ENCODE measurements at regions not wholly inside any gene's neighbourhood (a gene's known extent, or its start where the extent isn't known, plus 50 kb on each side); places are given as distances from the start of the nearest gene placed in this dataset.

DNA sequence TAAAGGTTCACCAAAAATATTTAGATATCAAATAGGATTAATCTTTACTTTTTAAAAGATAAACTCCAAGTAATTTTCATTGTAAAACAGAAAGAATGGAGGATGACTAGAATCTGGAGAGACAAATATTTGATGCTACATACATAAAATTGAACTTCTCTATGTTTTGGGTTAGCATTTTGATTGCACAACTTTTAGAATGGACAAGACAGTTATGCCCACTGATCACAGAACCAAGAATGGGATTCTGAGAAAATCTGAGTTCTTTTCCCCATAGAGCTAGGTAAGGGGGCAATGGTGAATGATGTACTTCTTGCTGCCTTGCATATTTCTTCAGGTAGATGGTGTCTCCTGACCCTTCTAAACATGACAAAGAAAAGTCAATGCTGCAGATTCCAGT, 191.2 kb upstream of the ZEB2 start:
- TF ChIP-seq, protein P1, sequence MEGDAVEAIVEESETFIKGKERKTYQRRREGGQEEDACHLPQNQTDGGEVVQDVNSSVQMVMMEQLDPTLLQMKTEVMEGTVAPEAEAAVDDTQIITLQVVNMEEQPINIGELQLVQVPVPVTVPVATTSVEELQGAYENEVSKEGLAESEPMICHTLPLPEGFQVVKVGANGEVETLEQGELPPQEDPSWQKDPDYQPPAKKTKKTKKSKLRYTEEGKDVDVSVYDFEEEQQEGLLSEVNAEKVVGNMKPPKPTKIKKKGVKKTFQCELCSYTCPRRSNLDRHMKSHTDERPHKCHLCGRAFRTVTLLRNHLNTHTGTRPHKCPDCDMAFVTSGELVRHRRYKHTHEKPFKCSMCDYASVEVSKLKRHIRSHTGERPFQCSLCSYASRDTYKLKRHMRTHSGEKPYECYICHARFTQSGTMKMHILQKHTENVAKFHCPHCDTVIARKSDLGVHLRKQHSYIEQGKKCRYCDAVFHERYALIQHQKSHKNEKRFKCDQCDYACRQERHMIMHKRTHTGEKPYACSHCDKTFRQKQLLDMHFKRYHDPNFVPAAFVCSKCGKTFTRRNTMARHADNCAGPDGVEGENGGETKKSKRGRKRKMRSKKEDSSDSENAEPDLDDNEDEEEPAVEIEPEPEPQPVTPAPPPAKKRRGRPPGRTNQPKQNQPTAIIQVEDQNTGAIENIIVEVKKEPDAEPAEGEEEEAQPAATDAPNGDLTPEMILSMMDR (IDR thresholded peaks at IDR 0.05): no peak
- no peak for TF ChIP-seq EP300 (IDR thresholded peaks at IDR 0.05)

All from sigmoid colon (tissue), 4 donors.